Activated CD8-positive, alpha-beta memory T cell treated with anti-CD3 and anti-CD28 coated beads for 4 hours (primary cell): ENCODE measurements at regions not wholly inside any gene's neighbourhood (a gene's known extent, or its start where the extent isn't known, plus 50 kb on each side); places are given as distances from the start of the nearest gene placed in this dataset.
"Not testable (repeated sequence)": the region's sequence is repeated elsewhere in the genome, so short reads cannot be mapped to it uniquely, and the experiment has no call there.

Experiments
- DNase-seq, 2 donors: peaks; one replicate each; pipeline ENCODE4 v3.0.0-alpha.2; 2020; ENCODE audit warnings: low read depth in 2 of 2

- DNase-seq: no peak
Measured at GRCh38 chr9:71632776-71633175, 135.5 kb downstream of the CEMIP2 start.

DNA sequence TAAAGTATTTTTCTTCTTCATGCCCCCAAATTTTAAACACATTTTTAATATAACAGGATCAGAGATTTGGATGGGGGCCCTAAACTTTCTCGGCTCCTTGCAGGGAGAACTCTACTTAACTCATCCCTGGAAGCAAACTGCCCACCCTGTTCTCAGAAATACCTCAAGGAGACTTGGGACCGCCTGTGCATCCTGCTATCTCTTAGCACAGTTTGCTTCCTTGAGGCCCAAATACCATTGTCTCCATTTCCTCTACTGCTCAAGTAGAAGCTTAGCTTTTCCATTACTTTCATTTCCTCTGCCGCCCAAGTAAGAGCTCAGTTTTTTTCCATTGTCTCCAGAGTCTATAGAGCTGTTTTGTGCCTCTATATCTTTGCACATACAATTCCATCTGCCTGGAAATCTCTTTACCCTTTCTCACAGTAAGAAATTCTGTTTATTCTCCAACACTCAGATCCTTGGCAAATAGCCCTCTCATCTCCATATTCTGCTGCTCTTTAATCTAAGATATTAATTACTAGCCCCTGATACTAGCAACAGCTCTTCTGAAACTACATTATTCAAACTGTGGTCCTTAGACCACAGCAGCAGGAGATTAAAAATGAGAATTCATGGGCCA, 137.8 kb downstream of the CEMIP2 start:
- DNase-seq: no peak

GRCh38 chr9:71629578-71630215, 138.6 kb downstream of the CEMIP2 start:
- no peak for DNase-seq

GRCh38 chr9:71628247-71628646, 140.1 kb downstream of the CEMIP2 start:
- no peak for DNase-seq

- DNase-seq: no peak
Measured at GRCh38 chr9:71627537-71627936, 140.8 kb downstream of the CEMIP2 start.

DNA sequence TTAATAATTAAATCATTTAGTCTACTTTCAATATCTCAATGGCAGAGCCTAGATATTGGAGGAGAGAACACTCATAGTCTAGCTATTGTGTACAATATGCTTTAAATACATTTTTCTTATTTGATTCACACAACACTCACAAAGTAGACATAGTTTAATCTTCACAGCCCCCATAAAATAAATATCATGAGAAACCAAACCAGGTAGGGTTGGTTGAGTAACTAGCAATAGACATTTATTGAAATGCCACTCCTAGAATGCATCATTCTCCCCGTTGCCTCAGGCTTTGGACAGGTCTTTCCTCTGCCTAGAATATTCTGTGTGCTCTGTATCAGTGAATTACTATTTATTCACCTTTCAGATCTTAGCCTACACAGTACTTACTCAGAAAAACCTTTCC, 141.9 kb downstream of the CEMIP2 start:
- DNase-seq: no peak

DNA sequence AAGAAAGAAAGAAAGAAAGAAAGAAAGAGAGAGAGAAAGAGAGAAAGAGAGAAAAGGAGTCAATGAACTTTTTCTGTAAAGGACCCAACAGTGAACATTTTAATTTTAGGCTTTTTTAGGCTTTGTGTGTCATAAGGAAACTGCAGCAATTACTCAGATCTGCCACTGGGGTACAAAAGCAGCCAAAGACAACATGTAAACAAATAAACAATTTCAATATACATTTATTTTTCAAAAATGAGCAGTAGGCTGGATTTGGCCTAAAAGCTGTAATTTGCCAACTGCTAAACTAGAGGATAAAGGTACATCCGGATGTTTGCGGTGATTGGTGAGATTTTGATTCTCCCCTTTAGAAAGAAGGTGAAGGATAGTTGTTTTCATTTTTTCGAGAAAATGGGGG, 143.6 kb downstream of the CEMIP2 start:
- no peak for DNase-seq

GRCh38 chr9:71620746-71621145, 147.6 kb downstream of the CEMIP2 start:
- no peak for DNase-seq

DNA sequence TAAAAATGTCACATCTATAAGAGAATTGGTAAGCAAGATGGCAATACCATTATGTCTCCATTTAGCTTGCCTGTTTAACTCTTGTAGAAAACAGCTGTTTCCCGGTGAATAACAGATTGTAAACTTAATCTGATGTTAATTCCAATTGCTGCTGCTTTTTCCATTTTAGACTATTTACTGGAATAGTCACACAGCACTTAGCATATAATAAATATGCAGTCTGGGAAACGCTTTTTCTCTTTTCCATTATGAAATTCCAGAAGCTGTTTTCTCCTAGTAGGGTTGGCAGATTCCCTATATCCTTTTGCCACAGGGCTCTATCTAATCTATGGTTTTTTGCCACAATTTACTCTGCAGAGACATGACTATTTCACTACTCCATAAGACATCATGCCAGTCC, 148.0 kb downstream of the CEMIP2 start:
- no peak for DNase-seq

- DNase-seq: no peak
Measured at GRCh38 chr9:71619926-71620325, 148.4 kb downstream of the CEMIP2 start.

DNA sequence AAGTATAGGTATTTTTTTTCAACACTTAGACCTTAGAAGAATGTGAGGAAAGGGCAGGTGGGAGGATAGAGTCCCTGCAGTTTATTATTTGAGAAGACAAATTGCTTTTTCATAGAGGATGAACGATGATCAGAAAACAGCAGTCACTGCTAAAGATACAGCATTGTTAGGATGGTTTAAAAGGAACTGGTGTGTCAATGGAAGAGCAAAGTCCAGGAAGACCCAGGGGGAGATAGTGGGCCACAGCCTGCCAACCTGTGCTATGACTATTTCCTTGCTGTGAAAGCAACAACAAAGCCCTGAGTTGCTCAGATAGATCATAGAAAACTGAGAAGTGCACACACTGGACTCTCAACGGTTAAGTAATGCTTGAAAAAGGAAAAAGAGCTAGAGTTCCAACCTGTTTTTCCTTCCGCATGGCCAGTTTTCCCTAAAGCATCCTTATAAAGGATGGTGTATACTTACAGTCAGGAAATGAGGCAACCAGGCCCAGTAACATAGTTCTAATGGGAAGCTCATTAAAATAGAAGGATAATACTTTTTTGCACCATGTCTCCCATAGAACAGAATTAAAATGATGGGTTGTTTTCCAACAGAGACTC, 153.8 kb downstream of the CEMIP2 start:
- DNase-seq: no peak

DNA sequence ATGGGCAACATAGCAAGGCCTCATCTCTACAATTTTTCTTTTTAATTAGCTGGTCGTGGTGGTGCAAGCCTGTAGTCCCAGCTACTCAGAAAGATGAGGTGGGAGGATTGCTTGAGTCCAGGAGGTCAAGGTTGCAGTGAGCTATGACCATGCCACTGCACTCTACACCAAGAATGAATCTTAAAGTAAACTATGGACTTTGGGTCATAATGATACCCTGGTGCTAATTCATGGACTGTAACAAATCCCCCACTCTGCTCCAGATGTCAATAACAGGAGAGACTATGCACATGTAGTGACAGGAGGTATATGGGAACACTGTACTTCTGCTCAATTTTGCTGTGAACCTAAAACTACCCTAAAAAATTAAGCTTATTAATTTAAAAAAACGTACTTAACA, 155.4 kb downstream of the CEMIP2 start:
- no peak for DNase-seq

GRCh38 chr9:71609448-71609830, 158.9 kb downstream of the CEMIP2 start:
- no peak for DNase-seq

GRCh38 chr9:71608825-71609447, 159.4 kb downstream of the CEMIP2 start:
- no peak for DNase-seq

GRCh38 chr9:71608021-71608420, 160.3 kb downstream of the CEMIP2 start:
- no peak for DNase-seq

DNA sequence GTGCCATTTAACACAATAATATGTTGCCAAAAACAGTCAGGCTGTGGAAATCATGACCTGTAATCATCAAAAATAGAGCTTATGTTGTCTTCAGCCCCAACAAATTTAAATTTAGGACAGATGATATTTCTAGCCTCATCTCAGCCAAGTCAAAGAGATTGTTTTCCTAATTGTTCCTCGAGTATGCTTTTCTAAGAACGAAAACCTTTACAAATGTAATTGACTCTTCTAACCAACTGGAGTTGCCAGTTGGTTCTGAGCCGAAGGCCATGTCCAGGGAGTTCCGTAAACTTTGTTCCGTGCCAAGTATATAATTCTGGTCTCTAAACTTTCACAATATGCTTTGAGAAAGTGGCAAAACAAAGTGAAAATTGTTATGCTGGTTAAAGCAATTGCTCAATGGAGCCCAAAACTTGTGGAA, 160.8 kb downstream of the CEMIP2 start:
- DNase-seq: no peak

- peak; percentile 56 to 72 for DNase-seq
Measured at GRCh38 chr9:71604197-71605063, 163.9 kb downstream of the CEMIP2 start.

- DNase-seq: no peak
Measured at GRCh38 chr9:71602652-71603051, 165.7 kb downstream of the CEMIP2 start.

- DNase-seq: not testable (repeated sequence)
Measured at GRCh38 chr9:71595762-71596161, 172.6 kb downstream of the CEMIP2 start.

GRCh38 chr9:71594541-71594940, 173.8 kb downstream of the CEMIP2 start:
- DNase-seq: no peak

DNA sequence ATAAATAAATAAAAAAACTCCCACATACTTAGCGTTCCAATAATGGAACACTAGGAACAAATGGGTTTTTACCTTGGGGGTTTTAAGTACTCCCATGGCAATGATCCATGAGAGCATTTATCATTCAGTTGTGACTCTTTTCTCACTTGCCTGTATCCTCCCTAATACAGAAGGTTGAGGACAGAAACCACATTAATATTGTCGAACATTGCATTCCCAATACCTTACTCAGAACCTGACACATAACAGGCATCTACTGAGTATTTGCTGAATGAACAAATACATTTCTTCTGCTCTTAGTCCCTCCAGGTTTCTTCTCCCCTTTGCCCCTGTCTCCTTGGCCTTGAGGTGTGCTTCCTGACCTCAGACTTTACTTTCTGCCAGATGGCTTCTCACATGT, 175.9 kb downstream of the CEMIP2 start:
- no peak for DNase-seq

DNA sequence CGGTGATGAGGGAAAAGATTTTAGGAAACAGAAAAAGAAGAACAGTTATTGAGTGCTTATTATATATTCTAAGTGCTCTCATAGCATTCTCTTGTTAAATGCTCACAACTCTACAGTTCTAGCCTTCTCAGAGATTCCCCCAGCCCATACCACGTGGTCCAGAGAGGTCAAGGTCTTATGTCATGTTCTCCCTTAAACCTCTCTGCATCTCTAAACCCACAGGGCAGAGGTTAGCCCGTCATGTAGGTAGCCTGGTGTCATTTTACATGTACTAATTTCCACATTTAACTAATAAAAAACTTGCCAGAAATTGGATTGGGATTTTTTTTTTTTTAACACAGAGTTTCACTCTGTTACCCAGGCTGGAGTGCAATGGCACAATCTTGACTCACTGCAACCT, 178.0 kb downstream of the CEMIP2 start:
- no peak for DNase-seq
